Activated T-cell treated with anti-CD3 and anti-CD28 coated beads, Interleukin-2, amount 50 U/mL, for 48 hours (primary cell): ENCODE measurements at regions not wholly inside any gene's neighbourhood (a gene's known extent, or its start where the extent isn't known, plus 50 kb on each side); places are given as distances from the start of the nearest gene placed in this dataset.

Experiments
- DNase-seq, 2 experiments: peaks; one replicate each; pipeline ENCODE4 v3.0.0-alpha.2; 2020

GRCh38 chr1:114222920-114223319 is 69.3 kb upstream of the SYT6 start:
- DNase-seq, result no peak

- no peak for DNase-seq
Observed at GRCh38 chr1:114219172-114219868, 65.7 kb upstream of the SYT6 start.

GRCh38 chr1:114218361-114219171 is 64.9 kb upstream of the SYT6 start:
- no peak for DNase-seq

- DNase-seq, result no peak
Observed at GRCh38 chr1:114216431-114217173, 62.9 kb upstream of the SYT6 start.

- no peak for DNase-seq
Observed at GRCh38 chr1:114215436-114215835, 61.8 kb upstream of the SYT6 start.

GRCh38 chr1:114214016-114214415 is 60.3 kb upstream of the SYT6 start:
- no peak for DNase-seq

GRCh38 chr1:114209971-114210370 is 56.3 kb upstream of the SYT6 start:
- no peak for DNase-seq

GRCh38 chr1:114208714-114209113 is 55.0 kb upstream of the SYT6 start:
- DNase-seq, result no peak

GRCh38 chr1:114208106-114208505 is 54.4 kb upstream of the SYT6 start:
- no peak for DNase-seq

GRCh38 chr1:114207635-114208034 is 54.0 kb upstream of the SYT6 start:
- no peak for DNase-seq

GRCh38 chr1:114206392-114206791 is 52.7 kb upstream of the SYT6 start:
- no peak for DNase-seq

GRCh38 chr1:114203595-114204128 is 50.0 kb upstream of the SYT6 start:
- no peak for DNase-seq
